ENCODE measurements at regions not wholly inside any gene's neighbourhood (a gene's known extent, or its start where the extent isn't known, plus 50 kb on each side); places are given as distances from the start of the nearest gene placed in this dataset.
A peak's percentile ranks its signal among the peaks of the same experiment; 100 is the strongest.
"Not testable (repeated sequence)": the region's sequence is repeated elsewhere in the genome, so short reads cannot be mapped to it uniquely, and the experiment has no call there.

DNA sequence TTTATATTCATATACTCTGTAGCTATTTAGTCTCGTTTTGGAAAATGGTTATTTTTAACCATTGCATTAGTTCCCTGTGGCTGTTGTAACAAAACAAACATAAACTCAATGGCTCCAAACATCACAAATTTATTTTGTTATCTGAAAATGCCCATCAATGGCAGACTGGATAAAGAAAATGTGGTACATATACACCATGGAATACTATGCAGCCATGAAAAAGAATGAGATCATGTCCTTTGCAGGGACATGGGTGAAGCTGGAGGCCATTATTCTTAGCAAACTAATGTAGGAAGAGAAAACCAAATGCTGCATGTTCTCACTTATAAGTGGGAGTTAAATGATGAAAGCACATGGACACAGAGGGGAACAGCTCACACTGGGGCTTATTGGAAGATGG, 938.7 kb downstream of the NLGN4X start:
- DNase-seq: not testable (repeated sequence)

- no peak for DNase-seq
Measured at GRCh38 chrX:5278908-5279307, 949.8 kb downstream of the NLGN4X start.

DNA sequence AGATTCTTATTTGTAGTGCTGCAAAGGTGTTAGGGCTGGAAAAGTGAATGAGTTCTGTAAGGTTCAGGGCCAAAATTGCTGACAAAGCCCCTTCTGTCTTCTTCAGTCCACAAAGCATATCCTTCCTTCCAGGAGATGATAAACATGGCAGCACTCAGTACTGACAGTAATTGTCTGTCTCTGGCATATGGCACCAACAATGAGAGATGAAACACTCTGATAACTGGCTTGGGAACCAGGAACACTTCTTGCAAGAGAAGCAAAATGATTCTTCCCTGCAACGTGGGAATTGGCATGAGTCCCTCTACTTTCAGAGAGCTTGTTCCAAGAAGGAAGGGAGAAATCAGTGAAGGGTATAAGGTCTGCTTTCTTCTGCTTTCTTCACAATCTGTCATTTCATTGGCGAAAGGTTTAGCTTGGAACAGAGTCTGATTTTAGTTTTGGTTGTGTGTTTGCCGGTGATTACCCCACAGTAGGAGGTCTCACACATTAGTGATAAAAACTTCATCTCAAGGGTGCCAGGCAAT, 963.3 kb downstream of the NLGN4X start:
- DNase-seq: no peak

- DNase-seq: no peak
Measured at GRCh38 chrX:5250106-5250505, 978.6 kb downstream of the NLGN4X start.

GRCh38 chrX:5242091-5242790, 986.4 kb downstream of the NLGN4X start:
- DNase-seq: no peak

GRCh38 chrX:5236749-5237148, 991.9 kb downstream of the NLGN4X start:
- no peak for DNase-seq

GRCh38 chrX:5236096-5236495, 992.6 kb downstream of the NLGN4X start:
- DNase-seq: peak; percentile 61

GRCh38 chrX:5233830-5234229, 994.8 kb downstream of the NLGN4X start:
- DNase-seq: no peak

DNA sequence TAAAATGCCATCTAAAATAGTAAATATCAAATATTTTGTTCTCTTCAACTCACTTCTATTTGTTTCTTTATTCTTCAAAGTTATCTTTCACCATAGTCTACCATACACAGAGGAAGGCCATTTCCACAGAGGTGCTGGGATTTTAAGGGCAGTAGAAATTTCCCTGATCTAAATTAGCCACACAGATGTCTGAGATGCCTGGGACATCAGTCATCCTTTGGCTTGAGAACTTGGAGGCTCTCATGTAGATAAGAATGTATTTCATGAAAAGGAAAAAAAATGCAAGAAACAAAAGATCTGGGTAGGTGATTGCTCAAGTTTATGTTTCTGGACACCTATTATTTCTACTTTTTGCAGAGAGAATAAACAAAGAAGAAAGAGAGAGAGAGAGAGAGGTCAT, 1008.2 kb downstream of the NLGN4X start:
- no peak for DNase-seq

GRCh38 chrX:5194806-5195205, 1033.9 kb downstream of the NLGN4X start:
- DNase-seq: no peak

DNA sequence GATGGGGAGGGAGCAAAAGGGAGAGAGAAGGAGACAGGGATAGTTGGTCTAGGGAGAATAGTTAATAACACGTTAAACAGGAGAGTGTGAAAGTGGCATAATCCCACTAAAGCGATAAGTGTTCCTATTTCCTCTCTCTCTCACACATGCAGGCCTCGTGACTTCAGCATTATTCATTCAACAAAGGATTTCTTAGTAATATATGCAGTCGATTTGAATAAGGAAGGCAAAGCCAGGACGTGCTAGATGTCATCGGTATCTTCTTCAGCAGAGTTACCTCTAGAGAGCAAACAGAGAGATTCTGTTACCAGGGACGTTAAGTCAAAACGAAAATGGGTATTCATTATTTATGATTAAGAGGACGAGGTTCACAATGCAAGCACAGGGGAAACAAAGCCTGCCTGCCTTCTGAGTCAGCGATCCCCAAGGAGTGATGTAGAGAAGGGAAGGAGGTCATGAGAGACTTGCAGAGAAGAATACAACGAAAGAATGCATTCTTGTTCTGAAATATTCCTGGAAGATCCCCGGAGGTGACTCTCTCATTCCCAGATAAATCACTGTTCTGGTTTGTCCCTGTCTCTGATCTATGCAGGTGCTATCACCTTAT, 1048.4 kb downstream of the NLGN4X start:
- no peak for DNase-seq

GRCh38 chrX:5176766-5177165, 1051.9 kb downstream of the NLGN4X start:
- no peak for DNase-seq

DNA sequence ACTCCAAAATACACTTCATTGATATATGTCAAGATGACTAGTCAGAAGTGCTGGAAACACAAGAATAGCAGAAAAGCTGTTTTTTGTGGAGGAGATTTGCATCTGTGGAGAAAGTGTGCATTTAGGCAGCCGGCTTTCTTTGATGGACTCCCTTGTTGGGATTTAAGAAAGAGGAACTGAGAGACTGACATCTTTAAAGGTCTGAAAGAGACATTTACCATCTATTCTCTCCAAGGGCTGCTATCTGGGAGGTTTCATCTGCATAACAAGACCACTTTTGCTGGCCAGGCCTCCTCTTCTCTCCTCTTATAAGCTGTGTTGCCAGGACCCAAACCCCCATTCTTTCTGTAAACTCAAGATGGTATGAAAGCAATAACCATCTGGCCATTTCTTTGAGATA, 1065.0 kb downstream of the NLGN4X start:
- no peak for DNase-seq

- DNase-seq: no peak
Measured at GRCh38 chrX:5155301-5155700, 1073.4 kb downstream of the NLGN4X start.

DNA sequence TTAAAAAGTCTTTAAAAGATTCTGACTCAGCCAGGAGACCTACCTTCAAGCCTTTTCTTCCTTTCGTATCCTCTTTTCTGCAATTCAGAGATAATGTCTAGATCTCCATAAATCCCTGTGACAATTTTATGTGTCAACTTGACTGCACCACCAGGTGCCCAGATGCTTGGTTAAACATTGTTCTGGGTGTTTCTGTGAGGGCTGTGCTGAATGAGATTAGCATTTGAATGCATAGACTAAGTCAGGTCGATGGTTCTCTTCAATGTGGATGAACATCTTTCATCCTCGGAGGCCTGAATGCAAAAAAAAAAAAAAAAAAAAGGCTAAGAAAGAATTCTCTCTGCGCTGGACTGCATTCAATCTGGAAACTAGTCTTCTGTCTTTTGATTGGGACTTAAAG, 1082.7 kb downstream of the NLGN4X start:
- no peak for DNase-seq

GRCh38 chrX:5142644-5143043, 1086.0 kb downstream of the NLGN4X start:
- no peak for DNase-seq

- DNase-seq: no peak
Measured at GRCh38 chrX:5122181-5122678, 1106.4 kb downstream of the NLGN4X start.

DNA sequence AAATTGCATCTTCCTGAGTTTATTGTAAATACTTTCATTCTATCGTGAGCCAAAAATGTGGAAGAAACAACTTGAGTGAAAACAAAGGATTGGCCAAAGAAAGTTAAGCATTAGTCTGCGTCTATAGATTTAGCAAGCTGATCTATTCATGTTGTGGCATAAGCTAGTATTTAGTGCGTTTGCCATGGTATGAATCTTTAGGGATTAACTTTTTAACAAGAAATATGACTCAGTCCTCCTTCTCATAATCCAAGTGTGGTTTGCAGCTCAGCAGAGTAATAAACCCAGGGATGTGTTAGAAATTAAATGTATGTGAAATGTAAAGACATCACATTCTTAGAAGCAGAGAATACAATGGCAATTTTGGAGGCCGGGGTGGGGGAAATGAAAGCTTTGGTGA, 1110.9 kb downstream of the NLGN4X start:
- DNase-seq: no peak

- DNase-seq: no peak
Measured at GRCh38 chrX:5113128-5113527, 1115.5 kb downstream of the NLGN4X start.

- DNase-seq: no peak
Measured at GRCh38 chrX:5100004-5100403, 1128.7 kb downstream of the NLGN4X start.

DNA sequence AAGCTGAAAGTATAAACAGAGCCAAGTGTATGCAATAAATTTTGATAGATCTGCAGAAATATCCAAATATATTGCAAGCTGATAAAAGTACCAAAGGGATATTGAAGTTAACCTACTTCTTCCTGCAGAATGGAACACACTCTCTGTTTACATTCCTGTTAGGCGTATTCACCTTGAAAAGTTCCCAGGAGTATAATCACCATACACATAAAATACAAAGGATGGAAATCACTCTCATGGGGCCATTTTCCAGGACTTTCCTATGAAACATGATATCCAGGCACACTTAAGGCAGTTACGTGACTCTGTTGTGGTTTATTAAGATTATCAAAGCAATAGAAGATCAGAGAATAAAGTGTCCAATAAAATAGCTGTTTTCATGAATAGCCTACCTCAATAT, 1142.3 kb downstream of the NLGN4X start:
- no peak for DNase-seq

DNA sequence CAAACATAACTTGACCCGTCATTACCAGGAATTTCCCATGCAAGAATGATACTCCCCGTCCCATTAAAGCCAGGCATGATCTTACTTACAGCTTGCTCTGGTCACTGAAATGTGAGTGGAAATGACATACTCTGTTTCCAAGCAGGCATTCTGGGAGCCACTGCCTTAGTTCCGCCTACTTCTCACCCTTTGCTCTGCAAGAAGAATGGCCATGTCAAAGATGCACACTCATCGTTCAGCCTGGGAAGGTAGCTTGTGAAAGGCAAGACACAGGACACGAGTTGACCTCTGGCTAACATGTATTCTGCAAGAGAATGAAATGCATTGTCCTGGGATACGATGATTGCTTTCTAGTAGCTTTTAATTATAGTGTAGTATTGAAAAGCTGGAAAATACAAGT, 1144.4 kb downstream of the NLGN4X start:
- DNase-seq: no peak

DNA sequence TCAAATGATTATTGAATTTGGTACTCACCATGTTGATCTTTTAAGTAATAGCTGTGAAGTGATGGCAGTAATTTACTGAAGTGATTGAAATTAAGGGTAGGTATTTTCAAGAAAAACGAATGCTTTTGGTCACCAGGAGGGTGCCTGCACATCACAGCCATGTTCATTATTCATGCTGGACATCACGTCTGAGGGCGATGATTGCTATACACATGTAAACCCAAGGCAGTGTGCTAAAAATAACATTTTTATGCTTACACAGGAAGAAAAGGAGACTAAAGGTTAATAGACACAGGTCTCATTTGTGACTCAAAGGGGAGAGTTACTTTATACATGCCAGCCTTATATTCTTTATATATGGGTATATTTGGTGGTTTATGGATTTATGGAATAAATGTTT, 1146.0 kb downstream of the NLGN4X start:
- DNase-seq: no peak

DNA sequence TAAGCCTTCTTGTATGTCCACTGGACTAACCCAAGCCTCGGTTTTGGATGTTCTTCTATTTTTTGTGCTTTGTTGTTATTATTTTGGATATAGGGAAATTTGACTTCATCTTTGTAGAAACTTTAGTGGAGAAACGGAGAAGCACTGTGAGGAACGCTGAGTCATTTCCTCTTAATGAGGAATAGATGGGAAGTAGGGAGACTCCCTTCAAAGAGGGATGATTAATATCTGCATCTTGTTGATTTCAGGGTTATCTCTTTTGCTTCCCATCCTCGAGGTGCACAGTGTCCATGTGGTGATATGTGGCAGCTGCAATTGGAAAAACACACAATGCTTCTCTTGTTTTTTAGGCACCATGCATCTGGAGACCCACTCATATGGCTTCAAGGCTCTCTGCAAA, 1147.9 kb downstream of the NLGN4X start:
- DNase-seq: no peak

DNA sequence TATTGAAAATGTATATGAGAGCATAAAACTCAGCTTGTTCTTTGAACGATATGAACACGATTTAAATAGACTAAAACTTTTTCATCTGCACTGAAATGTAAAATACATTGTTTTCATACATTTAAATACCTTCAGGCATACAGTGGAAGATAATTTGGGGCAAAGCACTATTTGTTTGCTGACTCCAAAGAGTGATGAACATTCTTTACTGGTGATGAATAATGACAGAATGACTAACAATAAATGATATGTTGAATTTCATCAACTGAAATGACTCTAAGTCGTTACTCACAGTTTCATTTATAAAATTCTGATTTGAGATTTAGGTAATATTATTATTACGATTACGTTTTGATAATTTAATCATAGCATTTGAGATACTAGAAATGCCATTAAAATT, 1160.1 kb downstream of the NLGN4X start:
- no peak for DNase-seq
